DOHH2 (cell line): ENCODE measurements at regions not wholly inside any gene's neighbourhood (a gene's known extent, or its start where the extent isn't known, plus 50 kb on each side); places are given as distances from the start of the nearest gene placed in this dataset.

Experiments used
- CTCF ChIP-seq: fragments of 200-600 bp; sonication (generic); IDR thresholded peaks from one replicate; pipeline ENCODE4 v1.5.1; 2014; ENCODE audit warnings: antibody characterized with exemption, mild to moderate bottlenecking, low read depth, low read length; ENCODE audit not compliant: poor library complexity, severe bottlenecking
- EZH2phosphoT487 ChIP-seq: fragments of 200-600 bp; sonication (generic); IDR thresholded peaks from 2 replicates; pipeline ENCODE4 v1.6.1; 2017; ENCODE audit warnings: borderline replicate concordance, mild to moderate bottlenecking, antibody characterized with exemption, low read length, moderate library complexity, mixed read lengths

- TF ChIP-seq CTCF = no peak
- no peak for TF ChIP-seq EZH2phosphoT487
These were observed 91.6 kb downstream of the PLCE1 start for GRCh38 chr10:94085288-94085687.
